WTC11 (cell line): ENCODE measurements at regions not wholly inside any gene's neighbourhood (a gene's known extent, or its start where the extent isn't known, plus 50 kb on each side); places are given as distances from the start of the nearest gene placed in this dataset.

ENCODE experiments used
- ATAC-seq: fragments of 200-7000 bp; cut with Tn5 transposase; 2 replicates; pipeline ENCODE4 v1.10.0; 2021; ENCODE audit warnings: mild to moderate bottlenecking, moderate library complexity
- CTCF ChIA-PET: fragments of 300-600 bp; sonication (Branson Sonifier 250); formaldehyde crosslinking; loops from one replicate; lab custom pipeline; 2021; ENCODE audit warnings: antibody characterized with exemption; lab: Charles Lee
- POLR2A ChIA-PET: fragments of 350-600 bp; sonication (Branson Sonifier 250); formaldehyde crosslinking; loops from one replicate; lab custom pipeline; 2021; ENCODE audit warnings: antibody characterized with exemption; lab: Charles Lee
- DNase-seq: peaks from one replicate; pipeline ENCODE4 v3.0.0; 2021; ENCODE audit warnings: low spot score
- H3K27ac Mint-ChIP-seq: 2 replicates; pipeline ENCODE4 v1.8.0; 2021; ENCODE audit warnings: mixed read lengths
- H3K27me3 Mint-ChIP-seq: 2 replicates; pipeline ENCODE4 v1.8.0; 2021; ENCODE audit warnings: low read depth, mild to moderate bottlenecking, moderate library complexity, mixed read lengths
- H3K36me3 Mint-ChIP-seq: 2 replicates; pipeline ENCODE4 v1.8.0; 2021; ENCODE audit warnings: mixed read lengths
- H3K4me1 Mint-ChIP-seq: 2 replicates; pipeline ENCODE4 v1.8.0; 2022; ENCODE audit warnings: mixed read lengths
- H3K4me3 Mint-ChIP-seq: 2 replicates; pipeline ENCODE4 v1.8.0; 2021; ENCODE audit warnings: mild to moderate bottlenecking, moderate library complexity, mixed read lengths
- H3K9me3 Mint-ChIP-seq: 2 replicates; pipeline ENCODE4 v1.8.0; 2021; ENCODE audit warnings: mixed read lengths
- AR ChIP-seq: fragments of 250-450 bp; sonication (Bioruptor Pico); IDR thresholded peaks from 2 replicates; pipeline ENCODE4 v1.9.0; 2021; ENCODE audit warnings: mild to moderate bottlenecking
- ARID4B ChIP-seq: sonication (generic); formaldehyde crosslinking; IDR thresholded peaks from 2 replicates; pipeline ENCODE4 v1.8.0; 2023; ENCODE audit warnings: missing genetic modification reagents, mild to moderate bottlenecking, borderline replicate concordance
- CREB1 ChIP-seq: sonication (generic); formaldehyde crosslinking; IDR thresholded peaks from 2 replicates; pipeline ENCODE4 v1.8.0; 2023; ENCODE audit warnings: mild to moderate bottlenecking, missing genetic modification reagents
- CTCF ChIP-seq: fragments of 200-600 bp; IDR thresholded peaks from 2 replicates; pipeline ENCODE4 v1.8.0; 2022; ENCODE audit warnings: antibody characterized with exemption
- GABPB1 ChIP-seq: sonication (generic); formaldehyde crosslinking; IDR thresholded peaks from 2 replicates; pipeline ENCODE4 v1.8.1; 2023; ENCODE audit warnings: mild to moderate bottlenecking, missing genetic modification reagents
- JAZF1 ChIP-seq: fragments of 250-450 bp; sonication (Bioruptor Pico); IDR thresholded peaks from 2 replicates; pipeline ENCODE4 v1.9.0; 2021; ENCODE audit warnings: moderate library complexity, mild to moderate bottlenecking, inconsistent platforms
- JUN ChIP-seq: sonication (generic); formaldehyde crosslinking; IDR thresholded peaks from 2 replicates; pipeline ENCODE4 v1.8.0; 2023; ENCODE audit warnings: mild to moderate bottlenecking, missing genetic modification reagents
- NR1H2 ChIP-seq: sonication (generic); formaldehyde crosslinking; IDR thresholded peaks from 2 replicates; pipeline ENCODE4 v1.9.0; 2021; ENCODE audit warnings: mild to moderate bottlenecking, moderate library complexity, missing genetic modification reagents
- PREB ChIP-seq: sonication (generic); formaldehyde crosslinking; IDR thresholded peaks from 2 replicates; pipeline ENCODE4 v1.8.1; 2022; ENCODE audit warnings: mild to moderate bottlenecking, missing genetic modification reagents, moderate library complexity, borderline replicate concordance
- PRRX2 ChIP-seq: fragments of 250-450 bp; sonication (Bioruptor Pico); IDR thresholded peaks from 2 replicates; pipeline ENCODE4 v1.8.0; 2021; ENCODE audit warnings: mild to moderate bottlenecking
- SMAD3 ChIP-seq: sonication (generic); formaldehyde crosslinking; IDR thresholded peaks from 2 replicates; pipeline ENCODE4 v1.8.0; 2022; ENCODE audit warnings: missing genetic modification reagents, mild to moderate bottlenecking, borderline replicate concordance
- SP1 ChIP-seq: sonication (generic); formaldehyde crosslinking; conservative IDR thresholded peaks from 2 replicates; pipeline ENCODE4 v1.8.1; 2022; ENCODE audit warnings: missing genetic modification reagents
- ZNF317 ChIP-seq: sonication (generic); formaldehyde crosslinking; IDR thresholded peaks from 2 replicates; pipeline ENCODE4 v1.8.1; 2023; ENCODE audit warnings: low read depth, mild to moderate bottlenecking, moderate library complexity, missing genetic modification reagents, borderline replicate concordance
- TF ChIP-seq, protein P1 (sequence below): fragments of 250-450 bp; sonication (Bioruptor Pico); IDR thresholded peaks from 2 replicates; pipeline ENCODE4 v1.9.0; 2021; ENCODE audit warnings: mild to moderate bottlenecking, borderline replicate concordance

DNA sequence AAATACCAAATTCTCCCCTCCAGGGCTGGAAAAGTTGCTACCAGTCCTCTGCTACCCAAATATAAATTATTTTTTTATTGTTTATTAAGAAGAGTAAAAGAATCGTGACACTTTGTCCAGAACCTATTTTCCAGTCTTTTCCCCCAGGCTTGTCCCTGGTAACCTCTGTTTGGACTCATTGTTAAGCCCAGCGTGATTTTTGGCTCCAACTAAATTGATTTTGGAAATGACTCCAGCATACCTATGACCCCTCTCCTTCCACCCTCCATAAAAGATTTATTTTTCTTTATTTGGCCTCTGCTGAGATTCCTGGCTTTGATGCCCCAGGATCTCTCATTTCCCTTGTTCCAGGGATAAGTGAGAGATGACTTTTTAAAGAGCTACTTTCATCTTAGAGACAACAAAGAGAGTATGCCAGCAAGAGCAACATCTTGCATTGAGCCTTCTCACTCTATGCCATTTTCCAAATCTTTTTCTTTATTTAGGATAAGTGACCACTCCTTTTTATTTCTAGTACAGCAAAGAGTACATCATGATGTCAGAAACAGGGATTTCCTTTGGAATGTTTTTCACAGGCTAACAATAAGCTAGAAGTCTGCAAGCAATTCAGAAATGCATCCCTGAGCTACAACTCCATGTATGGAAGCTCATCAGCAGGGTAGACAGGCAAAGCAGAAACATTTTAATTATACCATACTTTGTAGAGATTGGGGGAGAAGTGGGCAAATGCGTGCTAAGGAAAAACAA is 75.8 kb downstream of the DAD1 start:
- POLR2A ChIA-PET = no interaction called here
- DNase-seq (no peak), ATAC-seq (no peak)
- Mint-ChIP-seq H3K9me3 (no peaks in the 10 kb centered on the region), H3K36me3 (no peaks in the 10 kb centered on the region), H3K4me3 (no peak overlapping the region), H3K4me1 (peaks cover 47% of the 10 kb centered on the region), H3K27ac (no peak overlapping the region), H3K27me3 (no peaks in the 10 kb centered on the region)
- TF ChIP-seq GABPB1 (CRISPR knock-in tag) (no peak), SP1 (no peak), NR1H2 (CRISPR knock-in tag) (no peak), ZNF317 (CRISPR knock-in tag) (no peak), AR (CRISPR knock-in tag) (no peak), SMAD3 (CRISPR knock-in tag) (no peak), CTCF (no peak), PREB (CRISPR knock-in tag) (no peak), JUN (CRISPR knock-in tag) (no peak), PRRX2 (CRISPR knock-in tag) (no peak), ARID4B (CRISPR knock-in tag) (no peak), JAZF1 (CRISPR knock-in tag) (no peak), CREB1 (CRISPR knock-in tag) (no peak)
- TF ChIP-seq, protein P1, sequence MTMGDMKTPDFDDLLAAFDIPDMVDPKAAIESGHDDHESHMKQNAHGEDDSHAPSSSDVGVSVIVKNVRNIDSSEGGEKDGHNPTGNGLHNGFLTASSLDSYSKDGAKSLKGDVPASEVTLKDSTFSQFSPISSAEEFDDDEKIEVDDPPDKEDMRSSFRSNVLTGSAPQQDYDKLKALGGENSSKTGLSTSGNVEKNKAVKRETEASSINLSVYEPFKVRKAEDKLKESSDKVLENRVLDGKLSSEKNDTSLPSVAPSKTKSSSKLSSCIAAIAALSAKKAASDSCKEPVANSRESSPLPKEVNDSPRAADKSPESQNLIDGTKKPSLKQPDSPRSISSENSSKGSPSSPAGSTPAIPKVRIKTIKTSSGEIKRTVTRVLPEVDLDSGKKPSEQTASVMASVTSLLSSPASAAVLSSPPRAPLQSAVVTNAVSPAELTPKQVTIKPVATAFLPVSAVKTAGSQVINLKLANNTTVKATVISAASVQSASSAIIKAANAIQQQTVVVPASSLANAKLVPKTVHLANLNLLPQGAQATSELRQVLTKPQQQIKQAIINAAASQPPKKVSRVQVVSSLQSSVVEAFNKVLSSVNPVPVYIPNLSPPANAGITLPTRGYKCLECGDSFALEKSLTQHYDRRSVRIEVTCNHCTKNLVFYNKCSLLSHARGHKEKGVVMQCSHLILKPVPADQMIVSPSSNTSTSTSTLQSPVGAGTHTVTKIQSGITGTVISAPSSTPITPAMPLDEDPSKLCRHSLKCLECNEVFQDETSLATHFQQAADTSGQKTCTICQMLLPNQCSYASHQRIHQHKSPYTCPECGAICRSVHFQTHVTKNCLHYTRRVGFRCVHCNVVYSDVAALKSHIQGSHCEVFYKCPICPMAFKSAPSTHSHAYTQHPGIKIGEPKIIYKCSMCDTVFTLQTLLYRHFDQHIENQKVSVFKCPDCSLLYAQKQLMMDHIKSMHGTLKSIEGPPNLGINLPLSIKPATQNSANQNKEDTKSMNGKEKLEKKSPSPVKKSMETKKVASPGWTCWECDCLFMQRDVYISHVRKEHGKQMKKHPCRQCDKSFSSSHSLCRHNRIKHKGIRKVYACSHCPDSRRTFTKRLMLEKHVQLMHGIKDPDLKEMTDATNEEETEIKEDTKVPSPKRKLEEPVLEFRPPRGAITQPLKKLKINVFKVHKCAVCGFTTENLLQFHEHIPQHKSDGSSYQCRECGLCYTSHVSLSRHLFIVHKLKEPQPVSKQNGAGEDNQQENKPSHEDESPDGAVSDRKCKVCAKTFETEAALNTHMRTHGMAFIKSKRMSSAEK (CRISPR knock-in tag) = no peak
- CTCF ChIA-PET = no interaction called here
